ENCODE measurements at regions not wholly inside any gene's neighbourhood (a gene's known extent, or its start where the extent isn't known, plus 50 kb on each side); places are given as distances from the start of the nearest gene placed in this dataset.

DNA sequence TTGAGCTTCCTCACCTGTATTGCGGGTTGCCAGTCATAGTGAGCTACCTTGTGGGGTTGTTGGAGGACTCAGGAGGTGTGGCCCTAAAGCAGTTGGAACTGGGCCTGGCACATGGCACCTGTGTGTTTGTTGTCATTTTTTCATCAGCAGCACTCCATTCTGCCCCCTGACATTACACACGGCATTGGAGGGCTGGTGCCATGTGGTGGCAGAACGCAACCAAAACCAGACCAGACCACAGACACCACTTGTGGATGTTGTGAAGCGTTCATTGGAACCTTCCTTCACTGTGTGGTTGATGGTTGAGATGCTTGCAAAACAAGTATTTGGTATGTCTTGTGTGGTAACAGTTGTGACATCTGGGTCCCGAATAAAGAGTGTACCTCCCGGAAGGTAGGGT lies 113.2 kb upstream of the ERCC6L2 start:
- TF ChIP-seq, protein P1, sequence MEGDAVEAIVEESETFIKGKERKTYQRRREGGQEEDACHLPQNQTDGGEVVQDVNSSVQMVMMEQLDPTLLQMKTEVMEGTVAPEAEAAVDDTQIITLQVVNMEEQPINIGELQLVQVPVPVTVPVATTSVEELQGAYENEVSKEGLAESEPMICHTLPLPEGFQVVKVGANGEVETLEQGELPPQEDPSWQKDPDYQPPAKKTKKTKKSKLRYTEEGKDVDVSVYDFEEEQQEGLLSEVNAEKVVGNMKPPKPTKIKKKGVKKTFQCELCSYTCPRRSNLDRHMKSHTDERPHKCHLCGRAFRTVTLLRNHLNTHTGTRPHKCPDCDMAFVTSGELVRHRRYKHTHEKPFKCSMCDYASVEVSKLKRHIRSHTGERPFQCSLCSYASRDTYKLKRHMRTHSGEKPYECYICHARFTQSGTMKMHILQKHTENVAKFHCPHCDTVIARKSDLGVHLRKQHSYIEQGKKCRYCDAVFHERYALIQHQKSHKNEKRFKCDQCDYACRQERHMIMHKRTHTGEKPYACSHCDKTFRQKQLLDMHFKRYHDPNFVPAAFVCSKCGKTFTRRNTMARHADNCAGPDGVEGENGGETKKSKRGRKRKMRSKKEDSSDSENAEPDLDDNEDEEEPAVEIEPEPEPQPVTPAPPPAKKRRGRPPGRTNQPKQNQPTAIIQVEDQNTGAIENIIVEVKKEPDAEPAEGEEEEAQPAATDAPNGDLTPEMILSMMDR (IDR thresholded peaks at IDR 0.05) = no peak
- no peak for TF ChIP-seq POLR2A (IDR thresholded peaks at IDR 0.05)
